Breast epithelium (tissue), 3 donors: ENCODE measurements at regions not wholly inside any gene's neighbourhood (a gene's known extent, or its start where the extent isn't known, plus 50 kb on each side); places are given as distances from the start of the nearest gene placed in this dataset.

Source experiments
- CTCF ChIP-seq, 3 donors: fragments of 450-650 bp; IDR thresholded peaks; one replicate each; pipeline ENCODE4 v1.5.1; 2016 to 2017; ENCODE audit warnings: antibody characterized with exemption in 3 of 3, mild to moderate bottlenecking in 3 of 3, moderate library complexity in 3 of 3
- POLR2A ChIP-seq: fragments of 450-650 bp; IDR thresholded peaks from one replicate; pipeline ENCODE4 v1.6.1; 2016; ENCODE audit warnings: antibody characterized with exemption, mild to moderate bottlenecking, moderate library complexity
- POLR2AphosphoS5 ChIP-seq, 3 donors: sonication (generic); formaldehyde crosslinking; IDR thresholded peaks; one replicate each; pipeline ENCODE4 v1.6.1; 2017; ENCODE audit warnings: antibody characterized with exemption in 3 of 3

- TF ChIP-seq CTCF (IDR thresholded peaks at IDR 0.05), result no peak
- no peak for TF ChIP-seq POLR2A
- TF ChIP-seq POLR2AphosphoS5 (IDR thresholded peaks at IDR 0.05), result no peak
These were observed 231.0 kb downstream of the RBM19 start for GRCh38 chr12:113735131-113735530.
